Ishikawa (cell line): ENCODE measurements at regions not wholly inside any gene's neighbourhood (a gene's known extent, or its start where the extent isn't known, plus 50 kb on each side); places are given as distances from the start of the nearest gene placed in this dataset.

Source experiments
- CEBPB ChIP-seq: IDR thresholded peaks from 2 replicates; pipeline ENCODE4 v1.6.1; 2012
- RAD21 ChIP-seq: IDR thresholded peaks from 2 replicates; pipeline ENCODE4 v1.6.1; 2012; ENCODE audit warnings: low read depth
- TAF1 ChIP-seq: IDR thresholded peaks from 2 replicates; pipeline ENCODE4 v1.6.1; 2012; ENCODE audit warnings: low read depth, mild to moderate bottlenecking
- TCF12 ChIP-seq: IDR thresholded peaks from 2 replicates; pipeline ENCODE4 v1.6.1; 2012; ENCODE audit warnings: low read depth
- YY1 ChIP-seq: IDR thresholded peaks from 2 replicates; pipeline ENCODE4 v1.6.1; 2012; ENCODE audit warnings: low read depth
- TF ChIP-seq, protein P1 (sequence below): IDR thresholded peaks from 2 replicates; pipeline ENCODE4 v1.6.1; 2012; ENCODE audit warnings: low read depth, mild to moderate bottlenecking

DNA sequence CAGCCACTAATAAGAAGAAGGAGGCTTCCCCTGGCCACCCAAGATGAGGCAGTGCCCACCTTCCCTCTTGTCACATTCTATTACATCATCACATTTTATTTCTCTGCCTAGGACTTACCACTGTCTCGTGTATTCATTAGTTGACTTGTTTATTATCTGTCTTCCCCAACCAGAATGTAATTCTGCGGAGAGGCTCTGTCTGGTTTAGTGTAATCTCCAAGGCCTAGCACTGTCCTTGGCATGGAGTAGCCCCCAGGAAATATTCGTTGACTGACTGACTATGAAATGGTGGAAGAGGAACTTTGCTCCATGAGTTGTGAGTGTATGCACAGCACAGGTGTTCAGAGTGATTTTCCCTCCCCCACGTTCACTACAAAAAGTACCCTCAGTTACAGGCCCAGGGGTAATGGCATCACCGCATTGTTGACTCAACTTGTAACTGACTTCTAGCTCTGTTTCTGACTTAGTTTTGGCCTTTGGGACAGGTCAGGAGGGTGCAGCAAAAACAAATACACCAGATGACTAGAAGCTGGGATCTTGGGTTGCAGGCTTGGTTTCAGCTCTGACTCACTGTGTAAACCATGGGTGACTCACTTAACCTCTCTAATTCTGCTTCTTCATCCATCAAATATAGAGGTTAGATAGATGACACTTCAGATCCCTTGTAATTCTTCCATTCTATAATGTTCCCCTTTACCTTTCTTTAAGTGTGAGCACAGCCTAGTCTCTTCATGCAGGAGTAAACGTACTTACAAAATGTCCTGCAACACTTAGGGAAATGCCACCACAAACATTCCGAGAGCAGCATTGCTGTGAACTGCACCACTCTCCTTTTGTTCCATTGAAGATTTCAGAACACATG is 229.7 kb downstream of the KCNRG start:
- TF ChIP-seq CEBPB = no peak
- TF ChIP-seq YY1 = no peak
- no peak for TF ChIP-seq TAF1
- TF ChIP-seq RAD21 = no peak
- TF ChIP-seq, protein P1, sequence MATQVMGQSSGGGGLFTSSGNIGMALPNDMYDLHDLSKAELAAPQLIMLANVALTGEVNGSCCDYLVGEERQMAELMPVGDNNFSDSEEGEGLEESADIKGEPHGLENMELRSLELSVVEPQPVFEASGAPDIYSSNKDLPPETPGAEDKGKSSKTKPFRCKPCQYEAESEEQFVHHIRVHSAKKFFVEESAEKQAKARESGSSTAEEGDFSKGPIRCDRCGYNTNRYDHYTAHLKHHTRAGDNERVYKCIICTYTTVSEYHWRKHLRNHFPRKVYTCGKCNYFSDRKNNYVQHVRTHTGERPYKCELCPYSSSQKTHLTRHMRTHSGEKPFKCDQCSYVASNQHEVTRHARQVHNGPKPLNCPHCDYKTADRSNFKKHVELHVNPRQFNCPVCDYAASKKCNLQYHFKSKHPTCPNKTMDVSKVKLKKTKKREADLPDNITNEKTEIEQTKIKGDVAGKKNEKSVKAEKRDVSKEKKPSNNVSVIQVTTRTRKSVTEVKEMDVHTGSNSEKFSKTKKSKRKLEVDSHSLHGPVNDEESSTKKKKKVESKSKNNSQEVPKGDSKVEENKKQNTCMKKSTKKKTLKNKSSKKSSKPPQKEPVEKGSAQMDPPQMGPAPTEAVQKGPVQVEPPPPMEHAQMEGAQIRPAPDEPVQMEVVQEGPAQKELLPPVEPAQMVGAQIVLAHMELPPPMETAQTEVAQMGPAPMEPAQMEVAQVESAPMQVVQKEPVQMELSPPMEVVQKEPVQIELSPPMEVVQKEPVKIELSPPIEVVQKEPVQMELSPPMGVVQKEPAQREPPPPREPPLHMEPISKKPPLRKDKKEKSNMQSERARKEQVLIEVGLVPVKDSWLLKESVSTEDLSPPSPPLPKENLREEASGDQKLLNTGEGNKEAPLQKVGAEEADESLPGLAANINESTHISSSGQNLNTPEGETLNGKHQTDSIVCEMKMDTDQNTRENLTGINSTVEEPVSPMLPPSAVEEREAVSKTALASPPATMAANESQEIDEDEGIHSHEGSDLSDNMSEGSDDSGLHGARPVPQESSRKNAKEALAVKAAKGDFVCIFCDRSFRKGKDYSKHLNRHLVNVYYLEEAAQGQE = no peak
- no peak for TF ChIP-seq TCF12
